Peyer's patch (tissue), 4 donors: ENCODE measurements at regions not wholly inside any gene's neighbourhood (a gene's known extent, or its start where the extent isn't known, plus 50 kb on each side); places are given as distances from the start of the nearest gene placed in this dataset.

Experiments
- POLR2A ChIP-seq, 2 donors: fragments of 450-650 bp; IDR thresholded peaks; one replicate each; pipeline ENCODE4 v1.5.1; 2017; ENCODE audit warnings: antibody characterized with exemption in 2 of 2, mild to moderate bottlenecking in 2 of 2, moderate library complexity in 2 of 2
- TF ChIP-seq, protein P1 (sequence below), 6 experiments: fragments of 450-650 bp in 4 of 6; fragments of 200-600 bp in 2 of 6; sonication (generic) in 1 of 6; IDR thresholded peaks; one replicate each; pipeline ENCODE4 v1.5.1; 2017 to 2019; ENCODE audit warnings: antibody characterized with exemption in 6 of 6, mild to moderate bottlenecking in 3 of 6, moderate library complexity in 1 of 6

GRCh38 chr1:55384637-55385036, 169.5 kb upstream of the USP24 start:
- TF ChIP-seq, protein P1, sequence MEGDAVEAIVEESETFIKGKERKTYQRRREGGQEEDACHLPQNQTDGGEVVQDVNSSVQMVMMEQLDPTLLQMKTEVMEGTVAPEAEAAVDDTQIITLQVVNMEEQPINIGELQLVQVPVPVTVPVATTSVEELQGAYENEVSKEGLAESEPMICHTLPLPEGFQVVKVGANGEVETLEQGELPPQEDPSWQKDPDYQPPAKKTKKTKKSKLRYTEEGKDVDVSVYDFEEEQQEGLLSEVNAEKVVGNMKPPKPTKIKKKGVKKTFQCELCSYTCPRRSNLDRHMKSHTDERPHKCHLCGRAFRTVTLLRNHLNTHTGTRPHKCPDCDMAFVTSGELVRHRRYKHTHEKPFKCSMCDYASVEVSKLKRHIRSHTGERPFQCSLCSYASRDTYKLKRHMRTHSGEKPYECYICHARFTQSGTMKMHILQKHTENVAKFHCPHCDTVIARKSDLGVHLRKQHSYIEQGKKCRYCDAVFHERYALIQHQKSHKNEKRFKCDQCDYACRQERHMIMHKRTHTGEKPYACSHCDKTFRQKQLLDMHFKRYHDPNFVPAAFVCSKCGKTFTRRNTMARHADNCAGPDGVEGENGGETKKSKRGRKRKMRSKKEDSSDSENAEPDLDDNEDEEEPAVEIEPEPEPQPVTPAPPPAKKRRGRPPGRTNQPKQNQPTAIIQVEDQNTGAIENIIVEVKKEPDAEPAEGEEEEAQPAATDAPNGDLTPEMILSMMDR (IDR thresholded peaks at IDR 0.05): no peak
- TF ChIP-seq POLR2A (IDR thresholded peaks at IDR 0.05): no peak
